SH-SY5Y (cell line): ENCODE measurements at regions not wholly inside any gene's neighbourhood (a gene's known extent, or its start where the extent isn't known, plus 50 kb on each side); places are given as distances from the start of the nearest gene placed in this dataset.

Source experiments
- GATA2 ChIP-seq: IDR thresholded peaks from 2 replicates; pipeline ENCODE4 v1.6.1; 2011; ENCODE audit warnings: mild to moderate bottlenecking, low read depth, low read length
- GATA3 ChIP-seq: IDR thresholded peaks from 2 replicates; pipeline ENCODE4 v1.6.1; 2011; ENCODE audit warnings: low read depth, mild to moderate bottlenecking, low read length, moderate library complexity

GRCh38 chr14:97572583-97573458 is 775.6 kb downstream of the VRK1 start:
- TF ChIP-seq GATA3 (no peak), GATA2 (no peak)
